ENCODE measurements at regions not wholly inside any gene's neighbourhood (a gene's known extent, or its start where the extent isn't known, plus 50 kb on each side); places are given as distances from the start of the nearest gene placed in this dataset.

- H2AFZ ChIP-seq (replicated peaks; ENCODE audit: low read length, poor library complexity) = no peak overlapping the region
- H2BK15ac ChIP-seq (ENCODE audit: low read depth, low read length) = no peak overlapping the region
- POLR2A ChIA-PET (ENCODE audit: unreplicated experiment) = no interaction called here
- H3K9me3 ChIP-seq (ENCODE audit: control insufficient read depth, insufficient read depth, low read length) = peaks cover 20% of the 10 kb centered on the region
- H4K5ac ChIP-seq (ENCODE audit: low read depth, low read length) = no peak overlapping the region
- no peak overlapping the region for H4K8ac ChIP-seq (ENCODE audit: low read depth in 2 of 2, low read length in 2 of 2)
- CTCF ChIA-PET = no interaction called here
- in situ Hi-C loops (cut with MboI; ENCODE audit: low sequenced_read_pairs) (no loop called here), intact Hi-C loops (cut with micrococcal nuclease) (no loop called here), dilution Hi-C loops (cut with HindIII; ENCODE audit: low sequenced_read_pairs, unreplicated experiment) (no loop called here)
- no peaks in the 10 kb centered on the region for H3K9me1 ChIP-seq (ENCODE audit: insufficient read depth, low read length)
- H2BK5ac ChIP-seq (ENCODE audit: low read depth, low read length, poor library complexity, severe bottlenecking) = no peak overlapping the region
- 67% methylated on average over 2 of the region's 3 CpGs; no CpG with 5 or more reads in 1 of the 2 experiments for WGBS, 2 experiments (ENCODE audit: extremely low coverage in 2 of 2, insufficient read length in 1 of 2)
- H3K79me1 ChIP-seq (ENCODE audit: low read depth in 1 of 2, low read length in 2 of 2) = no peaks in the 10 kb centered on the region
- H3K18ac ChIP-seq (ENCODE audit: low read depth, low read length) = no peak overlapping the region
- no peaks in the 10 kb centered on the region for H3K36me3 ChIP-seq (ENCODE audit: control insufficient read depth, insufficient read depth, low read length)
- H3K27ac ChIP-seq (ENCODE audit: insufficient read depth, low read length) = no peak overlapping the region
- no peak overlapping the region for H2BK20ac ChIP-seq (ENCODE audit: low read depth, low read length)
- TF ChIP-seq CEBPB (IDR thresholded peaks at IDR 0.05; ENCODE audit: low read depth, low read length) (no peak), ELK1 (IDR thresholded peaks at IDR 0.05; ENCODE audit: borderline replicate concordance, low read depth, low read length) (no peak), MAZ (IDR thresholded peaks at IDR 0.05; ENCODE audit: borderline replicate concordance, low read depth, low read length) (no peak), CHD1 (IDR thresholded peaks at IDR 0.05; ENCODE audit: low read depth, low read length) (no peak), FOS (IDR thresholded peaks at IDR 0.05; ENCODE audit: low read depth, low read length) (no peak), SMC3 (IDR thresholded peaks at IDR 0.05; ENCODE audit: low read depth, low read length) (no peak), USF2 (IDR thresholded peaks at IDR 0.05; ENCODE audit: low read depth, low read length) (no peak), NFE2L2 (IDR thresholded peaks at IDR 0.05; ENCODE audit: low read depth, low read length) (no peak), RAD21 (IDR thresholded peaks at IDR 0.05; ENCODE audit: low read length) (no peak), MXI1 (IDR thresholded peaks at IDR 0.05; ENCODE audit: borderline replicate concordance, low read depth, low read length) (no peak), RFX5 (IDR thresholded peaks at IDR 0.05; ENCODE audit: low read depth, low read length) (no peak), POLR2A (IDR thresholded peaks at IDR 0.05; ENCODE audit: low read depth, low read length) (no peak), RCOR1 (IDR thresholded peaks at IDR 0.05; ENCODE audit: insufficient replicate concordance, low read length) (no peak), MAFK (IDR thresholded peaks at IDR 0.05; ENCODE audit: low read depth, low read length) (no peak), BHLHE40 (IDR thresholded peaks at IDR 0.05; ENCODE audit: low read depth, low read length) (no peak), CTCF (conservative IDR thresholded peaks at IDR 0.05; ENCODE audit: low read depth, low read length) (no peak)
- no peak overlapping the region for H3K4ac ChIP-seq (ENCODE audit: low read depth, low read length)
- no TSS peak for BruUV-seq (replicated peaks)
- H4K91ac ChIP-seq (ENCODE audit: insufficient read depth, low read depth, low read length) = no peak overlapping the region
- ATAC-seq (ENCODE audit: low read depth) (no peak), DNase-seq (no peak)
- no peak overlapping the region for H2AK9ac ChIP-seq (replicated peaks; ENCODE audit: low read depth, low read length, poor library complexity)
- no peak overlapping the region for H2BK120ac ChIP-seq (ENCODE audit: low read depth, low read length)
- H3K9ac ChIP-seq (ENCODE audit: low read depth, low read length) = no peak overlapping the region
- H3K4me3 ChIP-seq (ENCODE audit: insufficient read depth, low read depth, low read length) = no peak overlapping the region
- H4K20me1 ChIP-seq (ENCODE audit: insufficient read depth, low read length) = no peaks in the 10 kb centered on the region
- H3K27me3 ChIP-seq (ENCODE audit: control insufficient read depth, insufficient read depth, low read length) = peaks cover 51% of the 10 kb centered on the region
- H2AK5ac ChIP-seq (ENCODE audit: low read depth, low read length) = no peak overlapping the region
- H3K14ac ChIP-seq (replicated peaks; ENCODE audit: low read depth, low read length) = no peak overlapping the region
- H3K56ac ChIP-seq (ENCODE audit: extremely low read depth, insufficient read depth, low read length) = no peak overlapping the region
- no peaks in the 10 kb centered on the region for H3K4me1 ChIP-seq (ENCODE audit: control insufficient read depth, insufficient read depth, low read length)
- H3K23ac ChIP-seq (ENCODE audit: low read depth, low read length) = no peak overlapping the region
- no peak overlapping the region for H3K4me2 ChIP-seq (ENCODE audit: low read depth, low read length)
These were observed 239.7 kb downstream of the RPLP1 start for GRCh38 chr15:69692342-69692741.
